UCSD-AML1 (cell line): ENCODE measurements at regions not wholly inside any gene's neighbourhood (a gene's known extent, or its start where the extent isn't known, plus 50 kb on each side); places are given as distances from the start of the nearest gene placed in this dataset.
"Not testable (repeated sequence)": the region's sequence is repeated elsewhere in the genome, so short reads cannot be mapped to it uniquely, and the experiment has no call there.

ENCODE experiments used
- DNase-seq: peaks from one replicate; lab custom pipeline; 2025; ENCODE audit not compliant: unreplicated experiment; lab: John Stamatoyannopoulos, UW

DNA sequence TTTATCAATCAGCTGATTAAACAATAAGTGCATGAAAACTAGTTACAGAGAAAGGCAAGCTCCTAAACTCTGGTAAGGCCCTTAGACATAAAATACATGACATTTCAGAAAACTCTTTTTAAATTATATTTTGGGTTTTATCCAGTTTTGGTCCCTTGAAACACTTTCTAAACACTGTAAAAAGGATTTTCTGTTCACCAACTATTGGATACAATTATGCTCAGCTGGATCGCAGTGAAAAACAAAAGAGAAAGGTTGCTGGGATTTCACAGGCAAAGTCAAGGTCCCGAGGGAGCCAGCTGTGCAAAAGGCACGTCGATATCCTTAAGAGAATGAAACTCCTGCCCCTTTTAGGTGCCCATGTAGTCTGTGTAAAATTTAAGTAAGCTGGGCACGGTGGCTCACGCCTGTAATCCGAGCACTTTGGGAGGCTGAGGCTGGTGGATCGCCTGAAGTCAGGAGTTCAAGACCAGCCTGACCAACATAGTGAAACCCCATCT is 1018.4 kb upstream of the INTU start:
- DNase-seq, result no peak

DNA sequence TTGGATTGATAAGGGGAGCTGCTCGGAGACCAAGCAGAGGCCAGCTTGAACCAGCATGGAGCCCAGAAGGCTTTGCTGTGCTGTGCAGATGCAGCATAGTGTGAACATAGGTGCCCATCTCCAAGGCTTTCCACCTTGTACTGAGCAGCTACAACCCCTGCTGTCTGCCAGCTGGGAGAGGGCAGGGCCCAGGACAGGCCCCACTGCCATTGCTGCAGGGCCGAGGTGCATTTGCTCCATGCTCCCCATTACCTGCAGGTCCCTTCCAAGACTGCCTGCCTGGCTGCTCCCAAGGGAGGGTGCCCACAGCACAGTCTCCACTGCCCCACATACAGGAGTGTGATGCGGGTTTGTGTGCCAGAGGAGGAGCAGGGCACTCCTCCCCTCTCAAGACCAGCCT is 1016.0 kb upstream of the INTU start:
- DNase-seq, result no peak

GRCh38 chr4:126627255-126627654 is 1005.5 kb upstream of the INTU start:
- DNase-seq, result no peak

DNA sequence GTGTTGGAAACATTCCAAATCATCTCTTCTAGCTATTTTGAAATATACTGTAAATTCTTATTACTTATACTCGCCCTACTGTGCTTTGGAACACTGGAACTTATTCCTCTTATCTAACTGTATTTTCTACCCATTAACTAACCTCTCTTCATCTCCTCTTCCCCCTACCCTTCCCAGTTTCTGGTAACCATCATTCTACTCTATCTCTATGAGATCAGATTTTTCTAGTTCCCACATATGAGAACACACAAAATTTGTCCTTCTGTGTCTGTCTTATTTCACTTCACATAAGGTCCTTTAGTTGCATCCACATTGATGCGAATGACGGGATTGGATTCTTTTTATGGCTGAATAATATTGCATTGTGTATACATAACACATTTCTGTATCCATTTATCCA is 1003.8 kb upstream of the INTU start:
- DNase-seq, result no peak

DNA sequence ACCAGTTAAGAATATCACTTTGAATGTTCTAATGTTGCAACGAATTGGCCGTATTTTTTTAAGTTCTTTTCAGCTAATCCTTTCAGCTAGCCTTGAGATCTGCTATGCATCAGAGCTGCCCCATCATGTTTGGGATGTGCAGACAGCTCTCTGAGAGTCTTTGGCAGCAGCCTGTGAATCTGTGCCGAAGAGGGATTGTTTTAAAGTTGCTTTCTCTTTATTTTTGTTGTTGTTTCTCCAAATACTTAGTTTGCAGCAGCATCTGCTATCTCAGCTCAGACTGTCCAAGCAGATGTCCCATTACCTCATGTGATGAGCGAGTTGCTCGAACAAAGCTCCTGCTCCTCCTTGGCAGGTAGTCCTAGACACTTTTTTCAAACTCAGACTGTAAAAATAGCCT is 1002.5 kb upstream of the INTU start:
- DNase-seq, result no peak

- no peak for DNase-seq
These were observed 999.5 kb upstream of the INTU start for GRCh38 chr4:126633306-126633705.

DNA sequence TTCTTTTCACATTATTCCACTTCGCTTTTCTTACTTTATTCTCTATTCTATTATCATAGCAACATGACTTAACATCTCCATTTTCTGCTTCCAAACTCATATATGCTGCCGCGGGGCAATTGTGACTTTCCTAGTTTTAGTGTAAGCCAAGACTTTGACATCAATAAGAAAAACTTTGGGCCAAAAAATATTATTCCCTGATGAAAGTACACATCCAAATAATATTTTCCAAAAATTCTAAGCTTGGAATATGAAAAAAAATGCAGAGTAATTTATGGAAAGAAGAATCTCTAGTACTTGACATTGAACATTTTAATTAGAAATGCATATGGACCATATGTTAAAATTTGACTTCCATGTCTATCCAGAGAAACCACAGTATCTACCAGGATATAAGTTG is 995.1 kb upstream of the INTU start:
- no peak for DNase-seq

GRCh38 chr4:126647320-126647719 is 985.4 kb upstream of the INTU start:
- DNase-seq, result no peak

DNA sequence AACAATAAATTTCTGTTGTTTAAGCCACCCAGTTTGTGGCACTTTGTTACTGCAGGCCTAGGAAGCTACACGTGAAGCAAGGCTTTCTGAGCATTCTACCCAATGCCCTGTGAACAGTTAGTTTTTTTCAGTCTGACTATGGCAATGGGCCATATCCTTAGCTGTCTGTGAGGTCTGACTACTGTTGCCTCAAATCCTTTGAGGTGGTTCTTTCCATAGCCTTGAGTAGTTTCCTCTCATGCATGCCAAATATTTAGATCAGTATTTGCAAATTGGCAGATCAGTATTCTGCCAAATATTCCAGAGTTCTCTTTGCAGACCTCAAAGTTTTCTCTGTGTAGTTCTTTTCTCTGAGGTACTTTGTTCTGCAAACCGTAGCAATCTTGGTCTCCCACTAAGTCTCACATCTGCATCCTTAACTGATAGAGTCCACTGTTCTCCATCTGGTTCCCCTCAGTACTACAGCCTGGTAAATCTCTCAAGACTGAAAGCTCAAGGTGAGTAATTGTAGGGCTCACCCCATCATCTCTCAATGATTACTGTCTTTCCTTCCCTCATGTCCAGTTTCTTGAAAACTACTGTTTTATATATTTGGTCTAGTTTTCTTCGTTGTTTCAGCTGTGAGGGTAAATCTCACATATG is 984.9 kb upstream of the INTU start:
- DNase-seq, result no peak

- no peak for DNase-seq
These were observed 974.3 kb upstream of the INTU start for GRCh38 chr4:126658411-126658810.

DNA sequence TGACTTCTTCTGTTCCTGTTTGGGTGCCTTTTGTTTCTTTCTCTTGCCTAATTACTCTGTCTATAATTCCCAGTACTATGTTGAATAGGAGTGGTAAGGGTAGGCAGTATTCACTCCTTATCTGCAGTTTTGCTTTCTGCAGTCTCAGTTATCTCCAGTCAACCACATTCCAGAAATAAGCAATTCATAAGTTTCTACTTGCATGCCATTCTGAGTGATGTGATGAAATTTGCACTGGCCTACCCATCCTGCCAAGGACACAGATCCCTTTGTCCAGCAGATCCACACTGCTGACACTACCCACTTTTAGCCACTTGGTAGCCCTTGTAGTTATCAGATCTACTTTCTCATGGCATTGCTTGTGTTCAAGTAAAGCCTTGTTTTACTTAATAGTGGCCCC is 971.6 kb upstream of the INTU start:
- DNase-seq, result no peak

DNA sequence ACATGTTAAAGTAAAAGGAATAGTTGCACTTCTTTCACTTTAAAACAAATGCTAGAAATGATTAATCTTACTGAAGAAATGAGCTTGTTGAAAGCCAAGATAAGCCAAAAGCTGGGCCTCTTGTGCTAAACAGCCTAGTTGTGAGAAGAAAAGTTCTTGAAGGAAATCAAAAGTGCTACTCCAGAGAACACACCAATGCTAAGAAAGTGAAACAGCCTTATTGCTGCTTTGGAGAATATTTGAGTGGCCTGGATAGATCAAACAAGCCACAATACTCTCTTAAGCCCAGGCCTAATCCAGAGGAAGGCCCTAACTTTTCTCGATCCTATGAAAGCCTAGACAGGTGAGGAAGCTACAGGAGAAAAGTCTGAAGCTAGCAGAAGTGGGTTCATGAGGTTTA is 967.9 kb upstream of the INTU start:
- DNase-seq, result no peak

DNA sequence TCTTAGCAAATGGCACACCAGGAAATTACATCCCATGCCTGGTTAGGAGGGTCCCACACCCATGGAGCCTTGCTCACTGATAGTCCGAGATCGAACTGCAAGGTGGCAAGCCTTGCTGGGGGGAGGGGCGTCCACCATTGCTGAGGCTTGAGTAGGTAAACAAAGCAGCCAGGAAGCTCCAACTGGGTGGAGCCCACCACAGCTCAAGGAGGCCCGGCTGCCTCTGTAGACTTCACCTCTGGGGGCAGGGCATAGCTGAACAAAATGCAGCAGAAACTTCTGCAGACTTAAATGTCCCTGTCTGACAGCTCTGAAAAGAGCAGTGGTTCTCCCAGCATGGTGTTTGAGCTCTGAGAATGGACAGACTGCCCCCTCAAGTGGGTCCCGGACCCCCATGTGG is 962.7 kb upstream of the INTU start:
- DNase-seq, result not testable (repeated sequence)

DNA sequence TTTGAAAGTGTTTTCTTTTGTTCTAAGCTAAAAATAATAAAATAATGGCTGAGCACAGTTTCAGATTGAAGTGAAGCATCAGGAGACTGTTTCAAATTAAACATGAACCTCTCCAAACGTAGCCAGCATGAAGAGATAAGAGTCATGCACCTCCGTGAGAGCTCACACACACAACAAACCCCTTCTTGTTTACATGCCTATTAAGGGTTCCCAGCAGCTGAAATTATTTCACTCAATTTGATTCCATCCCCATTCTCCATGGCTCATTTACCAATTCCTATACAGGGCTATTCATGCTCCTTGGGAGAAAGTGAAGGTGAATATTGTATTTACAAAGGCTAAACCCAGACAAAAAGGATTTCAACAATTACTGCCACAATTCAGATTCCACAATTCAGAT is 954.1 kb upstream of the INTU start:
- no peak for DNase-seq

GRCh38 chr4:126679303-126679702 is 953.5 kb upstream of the INTU start:
- DNase-seq, result no peak

- DNase-seq, result no peak
These were observed 950.5 kb upstream of the INTU start for GRCh38 chr4:126682250-126682649.

DNA sequence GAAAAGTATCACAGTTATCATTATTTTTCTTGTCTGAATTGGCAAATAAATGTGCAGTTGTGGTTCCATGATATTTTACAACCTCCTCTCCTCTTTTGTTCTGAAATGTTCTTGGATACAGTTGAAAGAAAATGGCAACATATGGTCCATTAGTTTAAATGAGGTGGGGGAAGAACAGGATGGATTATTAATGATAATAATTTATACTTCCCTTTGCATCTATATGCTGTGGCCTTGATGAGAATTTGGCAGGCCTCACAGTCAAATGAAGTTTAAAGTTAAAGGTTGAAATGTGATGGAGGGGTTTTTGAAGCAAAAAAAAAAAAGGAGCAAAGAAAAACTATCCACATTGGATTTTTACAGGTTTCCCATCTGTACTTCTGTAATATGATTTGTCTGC is 946.3 kb upstream of the INTU start:
- DNase-seq, result no peak

- DNase-seq, result no peak
These were observed 945.0 kb upstream of the INTU start for GRCh38 chr4:126687655-126688358.

- no peak for DNase-seq
These were observed 941.0 kb upstream of the INTU start for GRCh38 chr4:126691797-126692196.

GRCh38 chr4:126697748-126698147 is 935.0 kb upstream of the INTU start:
- no peak for DNase-seq

GRCh38 chr4:126698224-126698623 is 934.5 kb upstream of the INTU start:
- DNase-seq, result no peak

DNA sequence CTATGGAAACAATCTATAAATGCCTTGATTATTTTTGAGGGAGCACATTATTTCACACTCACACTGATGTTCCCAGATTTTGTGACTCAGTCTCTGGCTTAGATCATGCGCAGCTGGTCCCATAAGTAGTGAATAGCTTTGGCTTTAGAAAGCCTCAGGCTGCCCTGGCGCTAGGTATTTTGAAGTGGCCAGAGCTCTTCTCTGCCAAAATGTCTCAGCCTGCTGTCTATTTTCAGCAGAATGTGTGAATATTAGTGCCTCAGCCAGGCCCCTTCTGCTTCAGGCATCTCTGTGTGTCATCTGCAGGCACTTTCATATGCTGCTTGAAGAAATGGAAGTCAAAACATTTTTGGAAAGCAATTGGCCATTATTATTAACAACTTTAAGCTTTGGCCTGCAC is 931.0 kb upstream of the INTU start:
- DNase-seq, result no peak

- no peak for DNase-seq
These were observed 930.0 kb upstream of the INTU start for GRCh38 chr4:126702747-126703146.
